CD4-positive, alpha-beta T cell treated with Interleukin-4 for 1 hour (primary cell): ENCODE measurements at regions not wholly inside any gene's neighbourhood (a gene's known extent, or its start where the extent isn't known, plus 50 kb on each side); places are given as distances from the start of the nearest gene placed in this dataset.

ENCODE experiments used
- DNase-seq, 2 donors: peaks; one replicate each; pipeline ENCODE4 v3.0.0-alpha.2; 2020 to 2022

DNA sequence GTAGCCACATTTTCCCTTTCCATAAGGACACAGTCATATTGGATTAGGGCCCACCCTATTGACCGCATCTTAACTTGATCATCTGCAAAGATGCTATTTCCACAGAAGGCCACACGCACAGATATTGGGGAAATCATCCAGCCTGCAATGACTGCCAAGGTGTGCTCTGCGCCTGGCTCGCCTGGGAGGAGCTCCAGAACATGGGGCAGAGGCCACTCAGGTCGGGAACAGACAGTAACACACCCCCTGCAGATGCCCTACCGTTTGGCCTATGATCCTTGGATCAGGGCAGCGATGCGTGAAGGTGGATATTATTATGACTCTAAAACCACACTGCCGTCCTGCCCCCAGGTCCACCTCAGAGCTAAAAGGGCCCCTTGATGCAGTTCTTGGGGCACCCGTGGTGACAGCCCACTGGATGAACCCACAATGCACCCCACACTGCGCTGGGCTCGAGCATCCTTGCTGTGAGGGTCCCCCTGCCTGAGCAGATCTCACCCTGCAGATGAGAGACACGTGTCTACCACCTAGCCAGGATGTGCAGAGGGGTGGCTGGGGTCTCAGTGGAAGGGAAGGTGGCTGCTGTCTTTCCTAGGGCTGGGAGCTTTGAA lies 72.9 kb upstream of the ZNF516 start:
- no peak for DNase-seq

DNA sequence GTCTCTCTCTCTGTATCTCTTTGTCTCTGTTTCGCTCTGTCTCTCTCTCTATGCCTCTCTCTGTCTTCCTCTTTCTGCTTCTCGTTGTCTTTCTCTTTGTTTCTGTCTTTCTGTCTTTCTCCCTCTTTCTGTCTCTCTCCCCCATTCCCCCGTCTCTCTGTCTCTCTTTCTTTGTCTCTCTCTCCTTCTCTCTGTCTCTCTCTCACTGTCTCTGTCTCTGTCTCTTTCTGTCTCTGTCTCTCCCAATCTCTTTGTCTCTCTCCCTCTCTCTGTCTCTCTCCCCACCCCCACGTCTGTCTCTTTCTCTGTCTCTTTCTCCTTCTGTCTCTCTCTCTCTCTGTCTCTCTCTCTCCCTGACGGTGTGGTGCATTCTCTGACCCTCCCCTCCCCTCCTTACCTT lies 71.9 kb upstream of the ZNF516 start:
- no peak for DNase-seq

- peak in 1 of 2 donors; percentile 40 for DNase-seq
These were observed 70.5 kb upstream of the ZNF516 start for GRCh38 chr18:76565238-76566173.

GRCh38 chr18:76564655-76565237 lies 69.7 kb upstream of the ZNF516 start:
- DNase-seq: no peak

DNA sequence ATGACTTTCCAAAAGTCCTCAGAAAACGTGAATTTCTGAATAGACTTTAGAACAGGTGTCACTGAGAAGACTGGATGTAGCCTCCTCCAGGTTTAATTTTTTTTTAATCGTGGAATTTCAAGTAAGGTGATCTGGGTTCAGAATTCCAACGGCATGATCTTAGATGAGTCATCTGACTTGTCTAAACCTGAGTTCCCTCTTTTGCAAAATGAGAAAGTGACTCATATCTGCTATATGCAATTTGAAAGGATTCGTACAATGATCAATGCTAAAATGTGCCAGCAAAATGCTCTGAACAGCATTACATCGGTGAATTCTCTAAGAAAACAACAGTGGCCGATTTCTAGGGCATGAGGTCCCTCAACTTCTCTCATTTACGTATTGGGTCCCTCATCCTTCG lies 69.1 kb upstream of the ZNF516 start:
- no peak for DNase-seq

- no peak for DNase-seq
These were observed 67.5 kb upstream of the ZNF516 start for GRCh38 chr18:76562286-76563122.

DNA sequence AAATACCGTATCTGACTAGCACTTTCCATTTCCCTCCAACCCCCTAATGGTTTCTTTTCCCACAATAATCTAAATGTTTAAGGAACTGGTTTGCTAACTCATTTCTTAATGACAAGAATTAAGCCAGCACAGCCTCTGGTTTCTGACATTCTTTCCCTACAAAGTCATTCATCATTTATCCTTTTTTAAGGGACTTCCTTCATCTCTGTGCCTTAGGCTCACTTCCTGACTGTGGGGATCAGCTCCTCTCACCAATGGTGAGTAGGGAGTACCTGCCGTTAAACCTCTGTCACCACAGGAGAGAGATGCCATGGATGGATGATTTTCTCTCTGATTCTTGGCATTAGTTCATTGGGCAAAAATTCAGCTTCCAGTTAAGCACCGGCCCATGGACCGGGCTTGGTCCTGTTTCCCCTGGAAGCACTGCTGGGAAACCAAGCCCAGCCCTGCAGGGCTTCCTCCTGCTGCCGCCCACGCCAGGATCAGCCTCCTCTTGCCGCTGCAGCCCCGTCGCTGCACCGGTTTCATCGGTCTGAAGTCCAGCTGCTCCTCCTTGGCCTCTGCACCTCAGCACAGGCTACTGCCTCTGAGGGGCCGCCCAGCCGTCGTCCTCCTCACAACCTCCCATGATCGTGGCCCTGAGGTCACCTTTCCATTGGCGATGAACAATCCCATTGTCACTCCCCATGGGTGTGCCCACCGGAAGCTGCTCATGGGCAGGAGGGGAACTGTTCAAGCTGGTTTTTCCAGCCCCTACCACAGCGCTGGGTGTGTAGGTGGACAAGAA lies 64.0 kb upstream of the ZNF516 start:
- DNase-seq: no peak

DNA sequence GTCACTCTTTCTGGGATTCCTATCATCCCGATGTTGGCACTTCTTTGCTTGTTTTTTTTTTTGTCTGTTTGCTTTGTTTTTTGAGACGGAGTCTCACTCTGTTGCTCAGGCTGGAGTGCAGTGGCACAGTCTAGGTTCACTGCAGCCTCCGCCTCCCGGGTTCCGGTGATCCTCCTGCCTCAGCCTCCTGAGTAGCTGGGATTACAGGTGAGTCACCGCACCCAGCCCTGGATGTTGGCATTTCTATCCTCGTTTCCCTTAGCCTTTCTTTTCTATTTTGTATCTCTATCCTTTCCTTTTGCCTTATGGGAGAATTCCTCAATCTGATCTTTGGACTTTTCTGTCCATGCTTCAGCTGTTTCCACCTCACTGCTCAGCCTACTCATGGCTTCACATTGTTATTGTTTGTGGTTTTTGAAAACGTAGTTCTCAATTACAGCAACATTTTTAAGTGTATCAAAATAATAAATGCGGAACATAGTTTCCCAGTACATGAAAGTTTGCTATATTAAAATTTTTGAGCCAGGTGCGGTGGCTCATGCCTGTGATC lies 62.1 kb upstream of the ZNF516 start:
- no peak for DNase-seq

- no peak for DNase-seq
These were observed 59.6 kb upstream of the ZNF516 start for GRCh38 chr18:76554547-76555222.

GRCh38 chr18:76553715-76554546 lies 58.9 kb upstream of the ZNF516 start:
- peak in 1 of 2 donors; percentile 44 for DNase-seq

DNA sequence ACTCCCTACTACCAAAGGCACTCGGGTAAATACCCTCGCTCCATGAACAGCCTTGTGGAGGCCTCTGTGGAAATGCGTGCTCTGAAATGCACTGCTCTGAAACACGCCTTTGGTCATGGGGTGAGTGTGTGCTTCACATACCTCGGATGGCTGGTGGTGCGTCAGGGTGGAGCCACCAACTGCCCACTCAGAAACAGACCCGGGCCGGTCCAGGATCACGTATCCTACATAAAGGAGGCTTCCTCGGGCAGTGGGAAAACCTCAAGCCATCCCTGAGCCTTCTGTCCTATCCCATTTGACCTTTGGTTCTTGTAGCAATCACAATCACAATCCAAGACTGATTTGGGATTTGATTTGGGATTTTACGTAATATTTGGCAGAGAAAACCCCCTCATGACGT lies 53.5 kb upstream of the ZNF516 start:
- DNase-seq: no peak

DNA sequence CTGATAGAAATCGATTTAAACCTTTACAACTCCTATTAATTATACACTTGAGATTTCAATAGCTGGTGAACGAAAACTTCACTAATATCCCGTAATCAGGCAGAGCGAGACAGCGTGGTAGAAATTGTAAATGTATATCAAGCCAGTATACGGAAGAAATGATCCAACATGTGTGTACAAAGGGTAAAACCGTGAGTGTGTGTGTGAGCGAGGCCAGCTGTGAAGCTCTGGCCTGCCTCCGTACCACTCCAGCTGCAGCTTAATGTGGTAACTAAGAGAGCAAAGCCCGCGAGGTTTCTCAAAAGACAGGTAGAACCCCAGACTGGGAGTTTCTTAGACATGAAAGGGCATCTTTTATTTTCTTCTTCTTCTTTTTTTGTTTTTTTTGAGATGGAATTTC lies 52.3 kb upstream of the ZNF516 start:
- DNase-seq: no peak

- no peak for DNase-seq
These were observed 51.4 kb upstream of the ZNF516 start for GRCh38 chr18:76546436-76546835.

- no peak for DNase-seq
These were observed 51.0 kb upstream of the ZNF516 start for GRCh38 chr18:76546088-76546435.

GRCh38 chr18:76545433-76546087 lies 50.5 kb upstream of the ZNF516 start:
- DNase-seq: no peak

DNA sequence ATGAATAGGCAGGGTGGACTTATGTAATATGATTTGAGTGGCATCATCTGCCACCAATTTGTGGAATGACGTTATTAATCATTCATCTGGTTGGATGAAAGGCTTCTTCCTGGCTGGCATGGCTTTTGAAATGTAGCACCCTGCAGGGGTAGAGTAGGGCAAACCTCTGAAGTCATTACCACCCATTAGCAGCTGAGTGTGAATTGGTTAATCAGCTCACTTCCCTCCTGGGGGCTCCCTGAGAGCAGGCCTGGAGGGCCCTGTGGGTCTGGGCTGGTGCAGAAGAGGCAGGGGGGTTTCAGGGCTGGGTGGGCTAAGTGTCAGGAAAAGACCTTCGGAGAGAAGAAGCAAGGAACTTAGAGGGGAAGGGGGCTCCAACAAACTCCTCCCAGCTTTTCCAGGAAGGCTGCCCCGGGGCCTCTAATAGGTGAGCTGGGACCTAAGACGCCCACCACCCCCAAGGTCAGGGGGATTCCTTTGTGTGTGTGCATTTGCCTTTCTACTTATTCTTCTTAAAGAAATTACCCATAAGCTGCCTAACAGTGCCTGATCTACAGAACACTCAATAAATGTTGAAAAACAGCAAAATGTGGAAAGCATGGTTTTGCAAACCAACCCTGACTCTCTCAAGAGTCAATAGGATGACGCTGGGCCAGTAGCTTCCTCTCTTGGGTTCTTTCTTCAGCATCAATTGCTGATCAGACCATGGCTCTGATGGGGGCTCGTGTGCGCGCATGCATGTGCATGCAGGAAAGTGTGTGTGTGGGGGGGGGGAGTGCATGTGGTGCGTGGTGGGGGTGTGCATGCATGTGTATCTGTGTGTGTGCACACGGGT lies 49.7 kb upstream of the ZNF516 start:
- DNase-seq: no peak
